Keratinocyte (primary cell): ENCODE measurements at regions not wholly inside any gene's neighbourhood (a gene's known extent, or its start where the extent isn't known, plus 50 kb on each side); places are given as distances from the start of the nearest gene placed in this dataset.

Source experiments
- DNase-seq: peaks from one replicate; pipeline ENCODE4 v3.0.0-alpha.2; 2011; ENCODE audit warnings: low read depth, missing footprints, low spot score
- FAIRE-seq: peaks from 2 replicates; lab custom pipeline; 2011; peaks lifted over from hg19 to GRCh38; lab: Jason Lieb, UNC
- H2AFZ ChIP-seq: 2 replicates; pipeline ENCODE4 v1.6.0; 2012; ENCODE audit warnings: low read length, control low read depth, inconsistent platforms; ENCODE audit not compliant: control insufficient read depth
- H3K27ac ChIP-seq: 2 replicates; pipeline ENCODE4 v1.5.1; 2011; ENCODE audit warnings: low read length; ENCODE audit not compliant: control insufficient read depth, insufficient read depth
- H3K27me3 ChIP-seq: 3 replicates; pipeline ENCODE4 v1.6.0; 2011; ENCODE audit warnings: low read length; ENCODE audit not compliant: control insufficient read depth, insufficient read depth; ENCODE audit errors: extremely low read depth
- H3K36me3 ChIP-seq, 2 experiments: 2 replicates in 1 of 2; 3 replicates in 1 of 2; pipeline ENCODE4 v1.5.1; 2011; ENCODE audit warnings: low read length in 2 of 2, mild to moderate bottlenecking in 1 of 2; ENCODE audit not compliant: control insufficient read depth in 2 of 2, insufficient read depth in 2 of 2; ENCODE audit errors: extremely low read depth in 1 of 2
- H3K4me1 ChIP-seq: 3 replicates; pipeline ENCODE4 v1.5.1; 2011; ENCODE audit warnings: low read length; ENCODE audit not compliant: control insufficient read depth, insufficient read depth; ENCODE audit errors: extremely low read depth
- H3K4me2 ChIP-seq: 3 replicates; pipeline ENCODE4 v1.6.0; 2011; ENCODE audit warnings: low read depth, low read length; ENCODE audit not compliant: control insufficient read depth, insufficient read depth; ENCODE audit errors: extremely low read depth
- H3K4me3 ChIP-seq, 3 experiments: fragments of 200-600 bp in 1 of 3; sonication (generic) in 1 of 3; 2 replicates in 2 of 3; 3 replicates in 1 of 3; pipeline ENCODE4 v1.5.1; 2011 to 2016; ENCODE audit warnings: low read length in 3 of 3, mild to moderate bottlenecking in 3 of 3, control low read depth in 2 of 3, inconsistent platforms in 1 of 3, low read depth in 1 of 3, mixed read lengths in 1 of 3, mixed run types in 1 of 3, moderate library complexity in 1 of 3; ENCODE audit not compliant: control insufficient read depth in 2 of 3, insufficient read depth in 2 of 3; ENCODE audit errors: extremely low read depth in 1 of 3
- H3K79me2 ChIP-seq: 2 replicates; pipeline ENCODE4 v1.6.0; 2012; ENCODE audit warnings: low read length; ENCODE audit not compliant: control insufficient read depth, insufficient read depth
- H3K9ac ChIP-seq: 3 replicates; pipeline ENCODE4 v1.6.0; 2011; ENCODE audit warnings: low read length; ENCODE audit not compliant: control insufficient read depth, insufficient read depth; ENCODE audit errors: extremely low read depth
- H3K9me1 ChIP-seq: 3 replicates; pipeline ENCODE4 v1.6.0; 2011; ENCODE audit warnings: low read length; ENCODE audit not compliant: control insufficient read depth, insufficient read depth; ENCODE audit errors: extremely low read depth
- H3K9me3 ChIP-seq: 2 replicates; pipeline ENCODE4 v1.5.1; 2012; ENCODE audit warnings: low read depth, low read length; ENCODE audit not compliant: control insufficient read depth
- H4K20me1 ChIP-seq: 3 replicates; pipeline ENCODE4 v1.6.0; 2011; ENCODE audit warnings: low read length; ENCODE audit not compliant: control insufficient read depth, insufficient read depth; ENCODE audit errors: extremely low read depth
- CTCF ChIP-seq, 3 experiments: IDR thresholded peaks in 1 of 3; conservative IDR thresholded peaks in 1 of 3; optimal IDR thresholded peaks in 1 of 3; 2 replicates in 2 of 3; 3 replicates in 1 of 3; pipeline versions ENCODE3 to v1.5.1; 2011; ENCODE audit warnings: low read length in 3 of 3, mild to moderate bottlenecking in 3 of 3, moderate library complexity in 2 of 3, control low read depth in 1 of 3, inconsistent platforms in 1 of 3; ENCODE audit not compliant: insufficient read depth in 2 of 3; ENCODE audit errors: extremely low read depth in 1 of 3
- EZH2 ChIP-seq: IDR thresholded peaks from one replicate; pipeline ENCODE4 v1.6.1; 2012; ENCODE audit warnings: inconsistent platforms, mild to moderate bottlenecking, low read length, moderate library complexity
- dilution Hi-C: fragments of 300-500 bp; cut with MboI; formaldehyde crosslinking; loops from one replicate; pipeline ENCODE4 v1.7.0; 2020; ENCODE audit warnings: low sequenced_read_pairs; ENCODE audit not compliant: extremely low pct_ligation_motif_present

- Histone ChIP-seq H3K9ac (no peak overlapping the region), H3K9me1 (no peaks in the 10 kb centered on the region), H3K79me2 (no peaks in the 10 kb centered on the region), H3K27ac (no peak overlapping the region), H3K4me1 (no peaks in the 10 kb centered on the region), H3K27me3 (no peaks in the 10 kb centered on the region), H3K36me3 (no peaks in the 10 kb centered on the region), H2AFZ (no peak overlapping the region), H3K4me2 (no peak overlapping the region), H3K9me3 (no peaks in the 10 kb centered on the region), H4K20me1 (no peaks in the 10 kb centered on the region), H3K4me3 (no peak overlapping the region)
- dilution Hi-C loops, result no loop called here
- no peak for DNase-seq
- FAIRE-seq, result no peak
- TF ChIP-seq CTCF (optimal IDR thresholded peaks at IDR 0.05 in 1 of 3, IDR thresholded peaks at IDR 0.05 in 1 of 3, conservative IDR thresholded peaks at IDR 0.05 in 1 of 3; ENCODE audit: extremely low read depth in 1 of 3, insufficient read depth in 2 of 3, low read length in 3 of 3) (no peak), EZH2 (no peak)
These were observed 1032.3 kb upstream of the FBXO33 start for GRCh38 chr14:40464531-40464930.

GRCh38 chr14:40463886-40464285, 1031.7 kb upstream of the FBXO33 start:
- H4K20me1 ChIP-seq, result no peaks in the 10 kb centered on the region
- dilution Hi-C loops, result no loop called here
- DNase-seq, result no peak
- no peaks in the 10 kb centered on the region for H3K36me3 ChIP-seq
- H3K9ac ChIP-seq, result no peak overlapping the region
- H3K27ac ChIP-seq, result no peak overlapping the region
- no peaks in the 10 kb centered on the region for H3K9me1 ChIP-seq
- H3K27me3 ChIP-seq, result no peaks in the 10 kb centered on the region
- H3K4me2 ChIP-seq, result no peak overlapping the region
- TF ChIP-seq EZH2, result no peak
- no peaks in the 10 kb centered on the region for H3K4me1 ChIP-seq
- FAIRE-seq, result no peak
- H2AFZ ChIP-seq, result no peak overlapping the region
- no peaks in the 10 kb centered on the region for H3K79me2 ChIP-seq
- H3K9me3 ChIP-seq, result no peaks in the 10 kb centered on the region
- H3K4me3 ChIP-seq, result no peak overlapping the region

- H3K27ac ChIP-seq, result no peak overlapping the region
- TF ChIP-seq EZH2, result no peak
- no peak for TF ChIP-seq CTCF (optimal IDR thresholded peaks at IDR 0.05 in 1 of 3, IDR thresholded peaks at IDR 0.05 in 1 of 3, conservative IDR thresholded peaks at IDR 0.05 in 1 of 3; ENCODE audit: extremely low read depth in 1 of 3, insufficient read depth in 2 of 3, low read length in 3 of 3)
- no peaks in the 10 kb centered on the region for H3K79me2 ChIP-seq
- dilution Hi-C loops, result no loop called here
- H3K36me3 ChIP-seq, result no peaks in the 10 kb centered on the region
- H3K9me1 ChIP-seq, result no peaks in the 10 kb centered on the region
- no peak overlapping the region for H2AFZ ChIP-seq
- no peak overlapping the region for H3K4me2 ChIP-seq
- H3K4me3 ChIP-seq, result no peak overlapping the region
- H3K9ac ChIP-seq, result no peak overlapping the region
- H3K27me3 ChIP-seq, result no peaks in the 10 kb centered on the region
- DNase-seq, result no peak
- no peaks in the 10 kb centered on the region for H3K4me1 ChIP-seq
- H4K20me1 ChIP-seq, result no peaks in the 10 kb centered on the region
- no peak for FAIRE-seq
- no peaks in the 10 kb centered on the region for H3K9me3 ChIP-seq
These were observed 1020.4 kb upstream of the FBXO33 start for GRCh38 chr14:40452674-40453073.
